ENCODE measurements at regions not wholly inside any gene's neighbourhood (a gene's known extent, or its start where the extent isn't known, plus 50 kb on each side); places are given as distances from the start of the nearest gene placed in this dataset.
"Not testable (repeated sequence)": the region's sequence is repeated elsewhere in the genome, so short reads cannot be mapped to it uniquely, and the experiment has no call there.

GRCh38 chr6:939526-940252, 246.8 kb upstream of the EXOC2 start:
- DNase-seq (ENCODE audit: low read depth): no peak

GRCh38 chr6:938916-939315, 246.0 kb upstream of the EXOC2 start:
- DNase-seq (ENCODE audit: low read depth): no peak

- DNase-seq (ENCODE audit: low read depth): no peak
Observed at GRCh38 chr6:938271-938905, 245.4 kb upstream of the EXOC2 start.

- no peak for DNase-seq (ENCODE audit: low read depth)
Observed at GRCh38 chr6:935582-935981, 242.6 kb upstream of the EXOC2 start.

- no peak for DNase-seq (ENCODE audit: low read depth)
Observed at GRCh38 chr6:934686-935085, 241.7 kb upstream of the EXOC2 start.

- not testable (repeated sequence) for DNase-seq (ENCODE audit: low read depth)
Observed at GRCh38 chr6:931919-932318, 239.0 kb upstream of the EXOC2 start.

- no peak for DNase-seq (ENCODE audit: low read depth)
Observed at GRCh38 chr6:927157-927556, 234.2 kb upstream of the EXOC2 start.

GRCh38 chr6:925656-926213, 232.8 kb upstream of the EXOC2 start:
- DNase-seq (ENCODE audit: low read depth): no peak

- no peak for DNase-seq (ENCODE audit: low read depth)
Observed at GRCh38 chr6:924661-925060, 231.7 kb upstream of the EXOC2 start.

- DNase-seq (ENCODE audit: low read depth): no peak
Observed at GRCh38 chr6:921400-921799, 228.5 kb upstream of the EXOC2 start.

GRCh38 chr6:920512-920911, 227.6 kb upstream of the EXOC2 start:
- DNase-seq (ENCODE audit: low read depth): no peak

GRCh38 chr6:919500-919899, 226.6 kb upstream of the EXOC2 start:
- no peak for DNase-seq (ENCODE audit: low read depth)

GRCh38 chr6:917939-918338, 225.0 kb upstream of the EXOC2 start:
- DNase-seq (ENCODE audit: low read depth): no peak

GRCh38 chr6:917296-917695, 224.4 kb upstream of the EXOC2 start:
- DNase-seq (ENCODE audit: low read depth): no peak

GRCh38 chr6:916131-916530, 223.2 kb upstream of the EXOC2 start:
- DNase-seq (ENCODE audit: low read depth): no peak

GRCh38 chr6:912871-913835, 220.2 kb upstream of the EXOC2 start:
- DNase-seq (ENCODE audit: low read depth): peak; percentile 17

GRCh38 chr6:907928-908327, 215.0 kb upstream of the EXOC2 start:
- no peak for DNase-seq (ENCODE audit: low read depth)

GRCh38 chr6:906920-907319, 214.0 kb upstream of the EXOC2 start:
- no peak for DNase-seq (ENCODE audit: low read depth)

- no peak for DNase-seq (ENCODE audit: low read depth)
Observed at GRCh38 chr6:905556-905955, 212.6 kb upstream of the EXOC2 start.

- DNase-seq (ENCODE audit: low read depth): no peak
Observed at GRCh38 chr6:904994-905393, 212.1 kb upstream of the EXOC2 start.

- no peak for DNase-seq (ENCODE audit: low read depth)
Observed at GRCh38 chr6:903761-904160, 210.8 kb upstream of the EXOC2 start.

- DNase-seq (ENCODE audit: low read depth): no peak
Observed at GRCh38 chr6:901696-902460, 208.9 kb upstream of the EXOC2 start.
